ENCODE measurements at regions not wholly inside any gene's neighbourhood (a gene's known extent, or its start where the extent isn't known, plus 50 kb on each side); places are given as distances from the start of the nearest gene placed in this dataset.

DNA sequence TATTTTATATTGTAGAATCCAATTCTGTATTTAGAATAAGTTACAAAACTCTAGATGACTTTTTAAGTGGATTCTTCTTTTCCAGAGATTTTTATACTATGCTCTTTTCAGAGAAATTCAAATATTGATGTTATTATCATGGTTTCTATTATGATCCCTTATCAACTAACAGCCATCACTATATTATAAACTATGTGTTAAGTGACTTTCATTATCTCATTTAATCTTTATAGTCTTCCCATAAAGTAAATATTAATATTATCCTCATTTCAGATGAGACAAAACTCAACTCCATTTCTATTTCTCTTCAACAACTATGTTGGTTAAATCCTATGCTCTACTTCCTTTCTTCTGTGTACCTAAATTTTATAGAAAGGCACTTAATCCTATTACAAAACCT lies 132.6 kb downstream of the ANKRD50 start:
- DNase-seq = no peak
- intact Hi-C loops (cut with DNase I) = no loop called here

DNA sequence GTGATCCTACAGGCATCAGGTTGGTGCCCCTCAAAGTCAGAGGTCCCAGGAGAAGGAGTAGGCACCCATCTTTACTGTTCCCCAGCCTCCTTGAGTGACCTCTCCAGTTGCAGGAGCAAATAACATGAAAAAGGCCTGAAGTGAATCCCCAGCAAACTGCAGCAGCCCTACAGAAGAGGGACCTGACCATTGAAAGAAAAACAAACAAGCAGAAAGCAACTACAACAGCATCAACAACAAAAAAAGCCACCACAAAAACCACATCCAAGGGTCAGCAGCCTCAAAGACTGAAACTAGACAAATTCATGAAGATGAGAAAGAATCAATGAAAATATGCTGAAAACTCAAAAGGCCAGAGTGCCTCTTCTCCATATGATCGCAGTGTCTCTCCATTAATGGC lies 128.7 kb downstream of the ANKRD50 start:
- DNase-seq = no peak
- intact Hi-C loops (cut with DNase I) = no loop called here

DNA sequence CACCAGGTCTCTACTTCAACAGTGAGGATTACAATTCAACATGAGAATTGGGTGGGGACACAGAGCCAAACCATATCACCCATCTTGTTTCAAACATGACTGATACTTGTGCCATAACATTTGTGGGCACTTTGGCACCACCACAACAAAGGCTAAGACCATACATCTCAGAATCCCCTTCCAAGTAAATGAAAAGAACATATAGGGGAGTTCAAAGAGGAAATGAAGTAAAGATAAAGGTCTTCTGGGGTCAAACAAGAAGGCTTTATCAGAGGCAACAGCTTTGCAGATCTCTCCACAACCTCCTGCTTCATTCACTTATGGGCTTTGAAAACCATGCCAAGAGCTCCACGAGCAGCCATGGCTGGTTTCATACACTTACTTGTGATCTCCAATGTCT lies 122.7 kb downstream of the ANKRD50 start:
- no peak for DNase-seq
- intact Hi-C loops (cut with DNase I) = no loop called here

DNA sequence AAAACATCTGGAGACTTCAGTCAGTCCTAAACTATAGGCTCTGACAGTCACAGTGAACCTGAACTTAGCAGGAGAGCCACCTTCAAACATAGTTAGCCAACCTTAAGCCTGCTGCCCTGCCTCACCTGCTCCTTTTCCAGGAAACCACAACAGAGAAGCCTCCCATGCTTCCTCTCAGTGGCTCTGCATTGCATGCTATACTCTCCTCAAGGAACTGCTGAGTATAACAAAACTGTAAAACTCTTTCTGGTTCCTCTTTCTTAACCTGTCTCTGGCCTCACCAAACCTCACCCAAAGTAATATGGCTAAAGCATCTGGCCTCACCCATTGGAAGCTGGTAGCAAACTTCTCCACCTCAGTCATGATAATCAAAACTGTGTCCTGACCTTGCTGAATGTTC lies 122.1 kb downstream of the ANKRD50 start:
- DNase-seq = no peak
- intact Hi-C loops (cut with DNase I) = no loop called here

DNA sequence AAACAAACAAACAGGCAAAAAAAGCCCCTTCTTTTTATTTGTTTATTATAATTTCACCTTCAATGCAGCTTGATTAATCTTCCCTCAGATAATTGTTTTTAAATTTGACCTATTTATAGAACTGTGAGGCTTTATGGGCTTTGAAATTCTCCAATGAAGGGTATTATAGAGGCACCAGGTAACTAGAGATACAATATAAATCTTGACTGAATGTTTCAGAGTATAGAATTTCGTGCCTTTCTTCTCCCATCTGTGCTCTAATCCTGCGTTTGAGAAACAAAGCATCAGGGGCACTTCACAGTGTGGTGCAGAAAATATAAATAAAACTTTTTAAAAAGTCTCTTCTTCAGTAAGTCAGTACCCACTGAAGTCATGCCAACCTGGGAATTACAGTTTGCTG lies 120.9 kb downstream of the ANKRD50 start:
- intact Hi-C loops (cut with DNase I) = no loop called here
- no peak for DNase-seq

DNA sequence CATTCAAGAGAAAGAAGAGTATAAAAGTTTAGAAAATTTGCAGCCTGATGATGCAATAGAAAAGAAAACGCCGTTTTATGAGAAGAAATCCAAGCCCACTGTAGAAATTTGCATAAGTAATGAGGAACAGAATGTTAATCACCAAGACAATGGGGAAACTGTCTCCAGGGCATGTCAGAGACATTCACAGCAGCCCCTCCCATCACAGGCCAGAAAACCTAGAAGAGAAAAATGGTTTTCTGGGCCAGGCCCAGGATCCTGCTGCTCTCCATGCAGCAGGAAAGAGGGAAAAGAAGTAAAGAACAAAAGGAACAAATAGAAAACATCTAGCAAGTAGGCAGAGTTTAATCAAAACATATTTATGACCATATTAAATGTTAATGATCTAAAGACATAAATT lies 119.0 kb downstream of the ANKRD50 start:
- intact Hi-C loops (cut with DNase I) = no loop called here
- DNase-seq = no peak

DNA sequence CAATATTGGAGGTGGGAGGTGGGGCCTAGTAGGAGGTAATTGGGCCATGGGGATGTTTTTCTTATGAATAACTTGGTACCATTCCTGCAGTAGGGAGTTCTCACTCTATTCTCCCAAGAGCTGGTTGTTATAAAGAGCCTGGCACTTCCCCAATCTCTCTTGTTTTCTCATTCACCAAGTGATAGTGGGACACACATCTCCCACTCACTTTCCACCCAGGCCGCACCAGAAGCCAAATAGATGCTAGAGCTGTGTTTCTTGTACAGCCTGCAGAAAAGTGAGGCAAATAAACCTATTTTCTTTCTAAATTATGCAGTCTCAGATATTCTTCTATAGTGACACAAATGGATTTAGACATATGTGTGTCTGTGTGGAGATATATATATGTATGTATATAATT lies 117.6 kb downstream of the ANKRD50 start:
- intact Hi-C loops (cut with DNase I) = no loop called here
- DNase-seq = peak in 4 of 10 donors; percentile 11 to 83 (median 36)

DNA sequence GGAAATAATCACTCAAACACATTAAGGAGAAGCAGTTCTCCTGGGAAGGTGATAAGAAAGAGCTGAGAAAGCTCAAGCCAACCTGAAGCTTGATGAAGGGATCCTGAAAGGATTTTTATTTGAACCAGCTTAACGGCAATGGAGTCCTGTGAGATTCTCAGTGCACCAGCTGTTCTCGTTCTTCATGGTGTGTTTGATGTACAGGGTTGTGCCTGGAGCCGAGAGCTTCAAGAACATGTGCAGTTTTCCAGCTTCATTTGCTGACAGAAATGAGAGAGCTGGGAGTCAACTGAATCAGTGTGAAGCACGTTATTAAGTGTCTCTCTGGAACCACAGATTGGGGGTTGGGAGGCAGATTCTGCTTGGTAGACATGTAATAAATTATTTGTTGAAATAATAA lies 115.7 kb downstream of the ANKRD50 start:
- intact Hi-C loops (cut with DNase I) = no loop called here
- no peak for DNase-seq

DNA sequence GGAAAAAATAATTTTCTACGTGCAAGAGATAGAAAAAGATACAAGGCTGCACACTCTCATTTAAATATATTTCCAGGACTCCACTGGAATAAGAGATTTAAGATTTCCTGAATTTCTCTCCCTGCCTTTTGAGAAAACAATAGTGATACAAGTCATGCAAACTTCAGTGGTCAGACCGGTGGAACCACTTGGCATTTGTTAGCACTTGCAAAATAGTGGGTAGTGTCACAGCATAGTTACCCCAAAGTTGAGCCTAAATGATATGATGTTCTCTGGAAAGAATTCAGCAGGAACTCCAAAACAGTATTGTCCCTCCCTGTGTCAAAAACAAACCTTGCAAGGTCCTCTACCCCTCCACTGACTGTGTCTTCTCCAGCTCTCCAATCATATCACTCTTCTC lies 102.3 kb downstream of the ANKRD50 start:
- intact Hi-C loops (cut with DNase I) = no loop called here
- no peak for DNase-seq

All from posterior cingulate gyrus (tissue), 11 donors.